ENCODE measurements at regions not wholly inside any gene's neighbourhood (a gene's known extent, or its start where the extent isn't known, plus 50 kb on each side); places are given as distances from the start of the nearest gene placed in this dataset.
"Not testable (repeated sequence)": the region's sequence is repeated elsewhere in the genome, so short reads cannot be mapped to it uniquely, and the experiment has no call there.

DNA sequence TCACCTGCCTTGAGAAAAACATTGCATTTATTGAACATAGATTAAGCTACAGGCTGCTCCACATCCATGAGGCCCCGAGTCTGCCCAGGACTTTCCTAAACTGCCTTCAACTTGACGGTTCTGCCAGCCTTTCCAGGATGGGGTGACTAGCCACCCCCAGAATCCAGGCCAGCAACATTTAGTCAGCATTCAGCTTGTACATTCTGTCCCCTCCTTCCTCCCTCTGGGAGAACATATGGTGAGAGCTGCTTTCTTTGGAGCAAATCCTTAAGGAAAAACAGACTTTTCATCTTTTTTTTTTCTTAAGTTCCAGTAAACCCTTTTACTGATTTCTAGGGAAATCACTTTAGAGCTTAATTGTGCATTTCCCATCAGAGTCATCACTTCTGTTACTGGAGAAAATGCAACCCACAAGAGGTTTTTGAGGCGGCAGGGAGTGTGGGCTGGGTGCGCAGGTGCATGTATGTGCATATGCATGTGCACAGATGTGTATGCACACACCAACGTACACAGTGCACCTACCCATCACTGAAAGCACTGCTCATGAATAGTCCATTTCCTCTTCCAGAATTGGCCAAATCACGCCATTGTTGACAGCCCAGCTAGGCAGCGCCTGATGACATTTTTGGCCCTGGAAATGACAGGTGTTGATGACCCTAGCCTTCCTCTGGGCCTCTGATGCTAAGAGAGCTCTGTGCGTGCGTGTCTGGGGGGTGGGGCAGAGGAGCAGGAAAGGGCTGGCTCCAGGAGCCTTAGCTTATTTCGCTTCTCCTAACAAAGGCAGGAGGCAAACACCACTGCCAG, 145.6 kb downstream of the HSD17B3 start:
- no peak for DNase-seq

DNA sequence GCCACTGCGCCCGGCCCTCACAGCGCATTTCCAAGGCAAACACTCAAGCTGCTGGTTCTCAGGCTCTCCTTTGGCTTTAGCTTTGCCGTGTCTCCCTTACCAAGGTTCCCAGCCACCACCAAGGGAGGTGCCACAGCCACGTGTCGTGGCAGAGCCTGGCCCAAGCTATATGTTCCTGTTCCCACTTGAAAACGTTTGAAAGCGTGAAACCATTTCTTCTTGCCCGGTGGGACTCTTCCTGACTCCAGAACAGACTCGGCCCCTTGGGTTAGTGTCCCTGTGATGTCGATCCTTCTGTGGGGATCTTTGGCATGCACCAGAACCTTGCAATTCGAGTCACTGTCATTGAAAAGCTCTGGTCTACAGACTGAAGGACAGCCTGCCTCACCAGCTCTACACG, 147.9 kb downstream of the HSD17B3 start:
- no peak for DNase-seq

DNA sequence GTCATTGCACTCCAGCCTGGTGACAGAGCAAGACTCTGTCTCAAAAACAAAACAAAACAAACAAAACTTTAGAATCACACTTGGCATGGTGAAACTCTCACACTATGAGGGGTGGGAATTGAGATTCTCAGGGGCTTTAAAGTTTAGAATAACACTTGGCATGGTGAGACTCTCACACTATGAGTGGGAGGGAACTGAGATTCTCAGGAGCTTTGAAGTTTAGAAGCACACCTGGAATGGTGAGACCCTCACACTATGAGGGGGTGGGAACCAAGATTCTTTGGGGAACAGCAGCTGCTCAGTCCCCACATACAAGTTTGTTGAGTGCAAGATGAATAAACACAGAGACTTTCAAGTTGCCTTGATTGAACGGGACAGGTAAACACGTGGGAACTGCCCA, 149.4 kb downstream of the HSD17B3 start:
- DNase-seq: no peak

DNA sequence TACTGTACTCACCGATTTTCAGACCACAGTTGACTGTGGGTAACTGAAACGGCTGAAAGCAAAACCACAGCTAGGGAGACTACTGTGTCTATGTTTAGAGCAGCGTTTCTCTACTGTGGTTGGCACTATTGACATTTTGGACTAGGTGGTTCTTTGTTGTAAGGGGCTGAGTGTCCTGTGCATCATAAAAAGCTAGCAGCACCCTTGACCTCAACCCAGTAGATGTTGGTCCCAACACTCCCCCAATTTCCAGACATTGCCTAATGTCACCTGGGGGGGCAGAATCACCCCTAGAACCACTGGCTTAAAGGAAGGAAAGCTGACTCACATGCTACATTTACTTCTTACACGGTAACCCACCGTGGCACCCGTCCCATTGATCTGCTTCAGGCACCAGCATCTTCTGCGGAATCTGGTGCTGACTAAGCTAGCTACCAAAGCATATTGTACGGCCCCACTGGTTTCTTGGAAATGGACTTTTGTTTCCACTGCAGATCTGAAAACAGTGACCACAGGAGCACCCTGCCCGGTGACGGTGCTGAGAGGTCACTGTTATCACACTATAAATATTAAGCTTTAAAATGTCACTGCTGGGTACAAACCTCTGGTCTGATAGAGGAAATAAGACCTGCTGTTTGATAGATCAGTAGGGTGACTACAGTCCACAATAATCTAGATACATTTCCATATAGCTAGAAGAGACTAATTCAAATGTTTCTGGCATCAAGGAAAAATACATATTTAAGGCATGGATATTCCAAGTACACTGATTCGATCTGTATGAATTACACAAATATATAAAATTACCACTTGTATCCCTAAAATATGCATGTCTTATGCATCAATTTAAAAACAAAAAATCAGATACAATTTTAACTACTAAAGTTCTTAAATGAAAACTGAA, 151.4 kb downstream of the HSD17B3 start:
- no peak for DNase-seq

DNA sequence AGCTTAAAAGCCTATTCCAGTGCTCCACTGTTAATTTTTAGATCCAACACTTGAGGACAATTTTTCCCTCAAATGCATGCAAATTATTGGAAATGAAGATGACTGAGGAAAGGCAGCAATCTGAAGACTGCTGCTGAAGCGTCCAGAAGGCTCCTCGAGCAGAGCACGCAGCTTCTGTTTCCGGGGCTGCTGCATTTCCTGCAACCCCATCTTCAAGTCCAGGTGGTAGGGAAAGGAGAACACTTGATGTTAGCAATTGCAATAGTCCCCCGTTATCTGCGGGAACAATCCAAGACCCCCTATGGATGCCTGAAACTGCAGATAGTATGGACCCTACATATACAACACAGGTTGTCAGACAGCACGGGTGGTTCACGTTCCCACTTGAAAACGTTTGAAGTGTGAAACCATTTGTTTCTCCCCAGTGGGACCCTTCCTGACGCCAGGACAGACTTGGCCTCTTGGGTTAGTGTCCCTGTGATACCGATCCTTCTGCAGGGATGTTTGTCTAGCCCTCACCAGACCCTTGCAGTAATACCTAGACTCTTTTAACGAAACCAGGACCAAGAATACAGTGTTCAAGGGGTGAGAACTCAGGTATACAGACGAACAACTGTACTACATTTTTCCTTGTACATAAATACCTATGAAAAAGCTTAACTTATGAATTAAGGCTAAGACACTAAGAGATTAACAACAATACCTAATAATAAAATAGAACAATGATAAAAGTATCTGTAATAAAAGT, 152.3 kb downstream of the HSD17B3 start:
- no peak for DNase-seq

DNA sequence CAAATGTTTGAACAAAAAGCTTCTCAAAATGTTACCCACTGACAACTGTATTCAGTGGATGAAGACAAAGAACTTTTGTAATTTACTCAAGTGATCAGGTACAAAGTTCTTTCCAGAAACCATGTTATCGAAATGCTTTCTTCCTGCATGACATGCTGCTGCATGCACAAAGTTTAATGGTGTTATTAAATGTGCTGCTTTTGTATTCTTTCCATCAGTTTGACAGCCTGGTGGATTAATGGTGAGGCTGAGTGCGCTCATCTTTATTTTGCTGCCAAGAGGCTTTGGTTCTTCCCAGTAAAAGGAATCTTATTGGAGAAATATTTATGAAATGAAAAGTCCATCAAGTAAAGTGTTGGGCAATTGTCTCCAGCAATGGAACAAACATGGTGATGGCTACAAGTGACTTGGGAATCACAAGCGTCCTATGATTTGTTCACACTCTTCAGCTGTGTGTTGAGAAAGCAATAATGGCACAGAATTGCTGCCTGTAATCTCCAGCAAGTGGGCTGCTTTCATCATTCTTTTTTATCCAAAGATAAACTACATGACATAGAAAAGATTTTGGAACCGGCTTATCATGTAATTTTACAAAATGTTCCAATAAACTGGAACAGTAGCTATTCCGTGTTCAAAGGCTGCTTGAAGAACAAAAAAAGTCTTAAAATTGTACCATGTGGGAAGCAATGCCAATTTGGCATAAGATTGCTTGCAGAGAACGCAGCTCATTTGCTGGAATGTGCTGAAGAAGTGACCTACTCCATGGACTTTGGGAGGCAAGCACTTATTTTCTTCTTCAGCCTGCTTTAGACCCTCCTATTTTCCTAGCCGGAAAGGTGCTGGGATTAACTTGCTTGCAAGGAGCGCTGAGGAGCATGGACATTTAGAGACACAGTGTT, 153.1 kb downstream of the HSD17B3 start:
- peak; percentile 2 for DNase-seq

DNA sequence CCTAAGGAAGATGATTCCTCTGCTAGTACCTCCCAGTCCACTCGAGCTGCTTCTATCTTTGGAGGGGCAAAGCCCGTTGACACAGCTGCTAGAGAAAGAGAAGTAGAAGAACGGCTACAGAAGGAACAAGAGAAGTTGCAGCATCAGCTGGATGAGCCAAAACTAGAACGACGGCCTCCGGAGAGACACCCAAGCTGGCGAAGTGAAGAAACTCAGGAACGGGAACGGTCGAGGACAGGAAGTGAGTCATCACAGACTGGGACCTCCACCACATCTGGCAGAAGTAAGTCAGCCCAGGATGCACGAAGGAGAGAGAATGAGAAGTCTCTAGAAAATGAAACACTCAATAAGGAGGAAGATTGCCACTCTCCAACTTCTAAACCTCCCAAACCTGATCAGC, 154.9 kb downstream of the HSD17B3 start:
- not testable (repeated sequence) for DNase-seq

DNA sequence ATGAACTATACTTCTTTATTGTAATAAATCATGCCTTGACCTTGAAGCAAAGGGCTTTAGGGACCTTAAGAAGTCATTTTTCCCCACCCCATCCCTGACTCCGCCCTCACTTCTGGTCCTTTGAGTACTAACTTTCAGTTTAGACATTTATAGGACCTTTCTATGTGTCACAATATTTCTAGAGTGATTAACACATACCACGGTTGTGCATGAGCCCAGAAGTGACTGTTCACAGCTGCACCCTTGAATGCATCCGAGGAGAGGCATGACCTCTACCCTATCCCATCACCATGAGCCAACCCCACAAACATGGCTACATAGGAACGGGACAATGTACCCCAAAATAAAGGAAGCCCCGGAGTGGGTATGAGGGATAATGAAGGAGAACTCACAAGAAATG, 160.3 kb downstream of the HSD17B3 start:
- DNase-seq: no peak

DNA sequence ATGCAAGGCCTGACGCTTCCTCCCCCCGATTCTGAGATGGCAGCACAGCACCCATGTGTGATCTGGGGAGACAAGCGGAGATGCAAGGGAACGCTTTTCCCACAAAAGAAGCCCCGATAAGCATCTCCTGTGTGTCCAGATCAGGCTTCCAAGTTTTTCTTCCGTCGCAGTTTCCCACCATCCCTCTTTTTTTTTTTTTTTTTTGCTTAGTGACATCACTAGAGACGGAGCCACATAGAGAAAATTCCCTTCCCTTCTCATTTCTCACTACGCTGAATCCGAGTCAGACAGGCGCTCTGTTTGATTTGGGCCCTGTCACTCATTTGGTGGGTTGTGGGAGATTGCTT, 160.9 kb downstream of the HSD17B3 start:
- DNase-seq: no peak

DNA sequence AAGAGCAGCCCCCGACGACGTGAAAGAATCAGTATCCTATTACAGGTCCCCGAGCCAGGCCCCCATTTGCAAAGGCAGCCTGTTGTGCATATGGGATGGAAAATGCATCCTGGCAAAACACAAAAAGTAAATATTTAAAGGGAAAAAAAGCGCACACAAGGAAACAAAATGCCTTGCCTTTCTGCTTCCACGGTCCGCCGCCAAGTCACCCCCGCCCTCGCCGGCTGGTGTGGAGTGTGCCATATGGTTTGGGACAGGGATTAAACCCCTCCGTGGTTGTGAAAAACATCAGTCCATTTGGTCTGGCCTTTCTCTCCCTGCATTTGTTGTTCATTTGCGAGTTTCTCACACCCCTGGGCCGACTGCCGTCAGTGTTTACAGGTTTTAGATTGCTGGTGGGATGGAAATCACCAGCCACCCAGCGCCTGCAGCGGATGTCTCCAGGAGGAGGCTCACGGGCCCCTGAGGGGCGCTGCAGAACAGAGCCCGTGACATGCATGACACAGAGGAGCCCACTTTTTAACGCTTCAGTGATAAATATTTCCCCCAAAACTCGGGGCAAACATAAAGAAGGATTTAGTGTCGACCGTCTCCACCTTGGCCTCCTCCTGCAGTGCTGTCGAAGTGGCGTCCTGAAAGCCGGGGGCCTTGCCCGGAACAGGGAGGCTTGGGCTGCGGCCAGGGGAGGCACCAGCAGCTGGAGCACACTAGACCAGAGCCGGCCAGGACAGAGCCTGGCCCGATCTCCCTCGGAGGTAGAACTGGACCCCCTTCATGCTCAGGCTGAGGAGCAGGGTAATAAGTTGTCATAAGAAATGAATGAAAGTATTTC, 161.5 kb downstream of the HSD17B3 start:
- no peak for DNase-seq

DNA sequence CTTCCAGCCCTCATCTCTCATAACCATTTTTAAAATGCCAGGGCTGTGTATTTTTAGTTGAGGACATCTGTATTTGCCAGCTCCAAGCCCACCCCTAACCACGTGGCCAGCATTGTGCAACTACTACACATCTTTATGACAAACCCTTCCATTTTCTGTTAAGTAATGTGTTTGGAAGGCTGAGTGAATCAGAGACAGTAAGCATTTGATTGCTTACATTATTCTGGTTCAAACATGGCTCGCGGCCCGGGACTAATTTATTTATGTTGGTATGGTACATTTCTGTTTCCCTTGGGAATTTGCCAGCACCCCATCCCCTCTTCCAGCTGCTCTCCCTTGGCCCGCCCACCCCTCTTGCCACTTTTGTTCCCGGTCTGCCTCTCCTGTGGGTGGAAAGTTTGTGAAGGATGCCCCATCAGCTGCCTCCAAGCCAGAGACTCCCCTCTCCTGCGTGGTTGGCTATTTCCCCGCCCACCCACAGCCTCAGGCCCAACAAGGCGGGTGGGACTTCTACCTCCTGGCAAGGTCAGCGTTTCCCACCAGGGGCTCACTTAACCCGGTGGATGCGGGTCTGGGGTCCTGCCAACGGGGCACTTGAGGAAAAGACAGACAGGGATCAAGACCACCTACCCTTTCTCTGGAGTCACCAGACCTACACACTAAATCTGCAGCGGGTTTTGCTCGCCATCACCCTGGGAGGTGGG, 162.2 kb downstream of the HSD17B3 start:
- DNase-seq: peak; percentile 82

DNA sequence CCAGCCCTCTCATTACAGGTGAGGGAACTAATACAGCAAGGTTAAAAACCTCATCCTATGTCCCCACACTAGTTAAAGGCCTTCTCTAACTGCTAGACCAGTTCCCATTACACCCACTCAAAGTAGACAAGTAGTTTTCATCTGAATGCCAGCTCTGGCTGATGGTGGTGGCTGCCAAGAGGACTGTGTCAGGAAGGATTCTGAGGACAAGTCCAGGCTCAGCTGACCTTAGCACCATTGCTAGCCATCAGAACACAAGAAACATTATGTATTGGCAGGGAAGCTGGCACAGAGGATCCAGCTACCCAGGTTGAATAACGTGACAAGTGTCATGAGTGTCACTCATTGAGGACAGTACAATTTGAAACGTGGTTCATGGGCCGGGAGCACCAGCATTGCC, 163.4 kb downstream of the HSD17B3 start:
- DNase-seq: no peak

DNA sequence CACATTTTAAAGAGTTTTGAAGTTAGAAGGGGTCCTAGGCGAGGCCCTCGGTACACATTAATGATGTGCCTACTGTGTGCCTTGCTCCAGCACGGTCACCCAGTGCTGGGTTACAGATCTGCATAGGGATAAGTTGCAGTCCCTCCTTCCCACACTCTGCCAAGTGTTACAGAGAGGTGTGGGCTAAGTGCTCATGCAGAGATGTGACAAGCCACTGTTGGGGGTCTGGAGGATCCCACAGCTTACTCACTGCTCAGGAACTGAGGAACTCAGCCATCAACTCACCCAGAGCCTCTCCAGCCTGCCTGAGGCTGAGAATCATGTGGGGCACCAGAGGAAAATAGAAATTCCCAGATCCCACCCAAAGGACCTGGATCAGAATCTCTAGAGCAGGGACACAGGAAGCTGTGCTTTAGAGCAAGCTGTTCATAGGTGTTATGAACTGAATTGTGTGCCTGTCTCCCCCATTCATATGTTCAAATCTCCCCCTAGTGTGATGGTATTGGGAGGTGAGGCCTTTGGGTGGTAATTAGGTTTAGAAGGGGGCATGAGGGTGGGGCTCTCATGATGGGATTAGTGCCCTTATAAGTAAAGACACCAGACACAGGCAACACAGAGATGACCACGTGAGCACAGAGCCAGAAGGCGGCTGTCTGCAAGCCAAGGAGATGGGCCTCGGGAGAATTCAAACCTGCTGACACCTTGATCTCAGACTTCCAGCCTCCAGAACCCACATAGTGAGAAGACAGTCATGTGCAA, 164.1 kb downstream of the HSD17B3 start:
- no peak for DNase-seq

DNA sequence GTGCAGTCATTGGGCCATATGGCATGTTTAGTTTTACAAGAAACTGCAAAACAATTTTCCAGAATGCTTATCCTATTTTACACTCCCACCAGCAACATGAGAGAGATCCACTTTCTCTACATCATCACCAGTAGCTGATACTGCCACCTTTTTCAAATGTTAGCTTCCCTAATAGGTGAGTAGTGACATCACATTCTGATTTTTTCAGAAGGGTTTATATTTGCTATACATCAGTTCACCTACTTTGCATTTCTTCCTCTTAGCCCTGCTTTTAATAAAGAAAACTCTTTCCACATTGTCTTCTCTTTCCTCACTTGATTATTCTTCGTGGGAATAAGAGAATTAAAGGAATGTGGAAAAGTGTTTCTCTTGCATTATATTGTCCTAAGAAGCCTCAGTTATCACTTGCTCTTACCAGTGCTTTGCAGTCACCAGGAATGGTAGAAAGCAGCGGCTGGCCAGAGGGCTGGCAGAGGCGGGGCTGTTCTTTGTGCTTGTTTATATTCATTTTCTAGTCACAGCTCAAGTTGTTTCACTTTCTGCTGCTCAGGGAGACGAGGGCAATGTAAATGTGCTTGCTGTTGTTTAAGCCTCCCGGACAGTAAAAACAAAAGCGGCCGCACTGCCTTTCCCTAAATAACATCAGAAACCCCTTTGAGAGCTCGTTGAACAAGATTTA, 164.8 kb downstream of the HSD17B3 start:
- DNase-seq: no peak

DNA sequence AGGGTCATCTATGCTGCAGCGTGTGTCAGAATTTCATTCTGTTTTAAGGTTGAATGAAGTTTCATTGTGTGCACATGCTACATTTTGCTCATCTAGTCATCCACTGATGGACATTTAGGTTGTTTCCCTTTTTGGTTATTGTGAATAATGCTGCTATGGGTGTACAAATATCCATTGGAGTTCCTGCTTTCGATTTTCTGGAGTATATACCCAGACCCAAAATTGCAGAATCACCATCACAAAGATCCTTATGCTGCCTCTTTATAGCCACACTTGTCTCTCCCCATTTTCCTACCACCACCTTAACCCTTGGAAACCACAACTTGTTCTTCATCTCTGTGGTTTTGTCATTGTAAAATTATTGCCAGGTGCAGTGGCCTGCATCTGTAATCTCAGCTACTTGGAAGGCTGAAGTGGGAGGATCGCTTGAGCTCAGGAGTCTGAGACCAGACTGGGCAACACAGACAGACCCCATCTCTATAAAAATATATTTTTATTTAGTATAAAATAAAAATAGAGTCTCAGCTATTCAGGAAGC, 166.2 kb downstream of the HSD17B3 start:
- DNase-seq: no peak

DNA sequence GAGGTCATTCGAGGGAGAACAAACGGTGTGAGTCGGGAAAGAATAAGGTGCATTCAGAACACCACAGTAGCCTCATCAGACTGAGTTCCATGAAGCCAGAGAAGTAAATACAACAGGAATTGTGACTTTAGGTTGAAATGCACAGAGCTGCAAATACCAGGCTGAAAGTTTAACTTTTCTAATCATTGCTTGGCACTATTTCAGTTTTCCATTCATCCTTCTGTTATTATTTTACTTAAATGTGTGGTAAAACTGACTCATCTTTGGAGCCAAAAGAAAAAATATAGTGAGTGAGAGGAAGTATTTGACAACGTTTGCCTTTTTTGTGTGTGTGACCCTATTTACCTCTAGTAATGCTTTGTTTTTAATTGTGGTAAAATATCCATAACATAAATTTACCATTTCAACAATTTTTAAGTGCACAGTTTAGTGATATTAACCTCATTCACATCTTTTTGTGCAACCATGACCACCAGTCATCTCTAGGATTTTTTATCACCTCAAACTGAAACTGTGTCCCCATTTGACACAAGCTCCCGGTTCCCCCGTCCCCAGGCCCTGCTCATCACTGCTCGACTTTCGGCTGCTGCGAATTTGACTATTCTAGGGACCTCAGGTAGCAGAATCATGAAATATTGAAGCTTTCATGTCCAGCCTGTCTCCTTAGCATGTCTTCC, 166.8 kb downstream of the HSD17B3 start:
- no peak for DNase-seq

DNA sequence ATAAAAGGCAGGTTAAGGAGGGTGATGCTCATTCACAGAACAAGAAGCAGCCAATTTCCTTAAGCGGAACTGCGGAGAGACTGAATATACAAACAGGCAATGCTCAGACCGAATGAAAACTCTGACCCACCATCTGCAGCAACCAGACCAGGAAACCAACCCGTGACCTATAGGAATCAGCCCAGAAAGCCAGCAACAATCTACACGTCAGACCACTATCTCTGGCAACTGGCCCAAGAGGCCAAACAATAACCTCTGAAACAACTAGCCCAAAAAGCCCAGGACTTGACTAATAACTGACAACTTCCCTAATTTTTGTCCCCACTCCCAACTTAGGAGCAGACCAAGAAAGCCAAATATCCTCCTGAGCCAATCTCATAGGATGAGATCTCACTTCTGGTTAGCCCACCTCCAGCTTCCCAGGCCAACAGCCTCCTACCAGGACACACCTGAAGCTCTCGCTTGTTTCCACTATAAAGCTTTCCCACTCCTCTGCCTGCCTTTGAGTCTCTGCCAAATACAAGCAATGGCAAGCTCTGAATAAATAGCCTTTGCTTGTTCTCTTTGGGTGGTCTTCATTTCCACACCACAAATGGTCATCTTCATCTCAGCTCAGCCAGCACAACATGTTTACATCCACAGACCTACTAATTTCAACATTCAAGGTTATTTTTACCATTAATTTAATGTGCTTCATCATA, 168.5 kb downstream of the HSD17B3 start:
- no peak for DNase-seq

DNA sequence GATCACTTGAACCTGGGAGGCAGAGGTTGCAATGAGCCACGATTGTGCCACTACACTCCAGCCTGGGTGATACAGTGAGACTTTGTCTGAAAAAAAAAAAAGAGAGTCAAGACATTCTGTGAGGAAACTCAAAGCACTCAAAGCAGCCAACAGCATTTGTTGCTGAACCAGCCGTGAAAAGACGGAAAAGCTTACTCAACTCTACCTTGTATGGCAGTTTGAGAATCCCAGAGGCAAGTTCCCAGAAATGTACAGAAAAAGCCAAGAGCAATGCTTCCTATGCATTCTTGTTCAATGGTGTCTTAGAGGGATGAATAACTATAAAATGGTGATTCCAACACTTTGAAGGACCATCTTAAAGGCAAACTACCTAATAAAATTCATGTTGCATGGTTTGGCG, 170.2 kb downstream of the HSD17B3 start:
- no peak for DNase-seq

All from NCI-H1105 (cell line).